PFSK-1 (cell line): ENCODE measurements at regions not wholly inside any gene's neighbourhood (a gene's known extent, or its start where the extent isn't known, plus 50 kb on each side); places are given as distances from the start of the nearest gene placed in this dataset.

Experiments used
- FOXP2 ChIP-seq: optimal IDR thresholded peaks from 2 replicates; pipeline ENCODE3; 2011; ENCODE audit warnings: borderline replicate concordance, control low read depth, inconsistent platforms; ENCODE audit not compliant: insufficient read depth; ENCODE audit errors: extremely low read length, extremely low read depth
- POLR2AphosphoS5 ChIP-seq: IDR thresholded peaks from 2 replicates; pipeline ENCODE4 v1.6.1; 2012; ENCODE audit warnings: low read depth, mild to moderate bottlenecking, control low read depth, low read length, moderate library complexity
- REST ChIP-seq, 2 experiments: IDR thresholded peaks; 2 replicates each; pipeline versions ENCODE4 v1.6.1 to v1.8.0; 2011 to 2012; ENCODE audit warnings: low read depth in 2 of 2, low read length in 2 of 2, control low read depth in 1 of 2, inconsistent platforms in 1 of 2, mild to moderate bottlenecking in 1 of 2, moderate library complexity in 1 of 2; ENCODE audit not compliant: insufficient read depth in 1 of 2
- TAF1 ChIP-seq: IDR thresholded peaks from 2 replicates; pipeline ENCODE4 v1.6.1; 2012; ENCODE audit warnings: low read length, control low read depth, borderline replicate concordance; ENCODE audit not compliant: insufficient read depth

- no peak for TF ChIP-seq REST (IDR thresholded peaks at IDR 0.05; ENCODE audit: insufficient read depth in 1 of 2, low read depth in 2 of 2, low read length in 2 of 2)
- TF ChIP-seq TAF1, result no peak
- no peak for TF ChIP-seq POLR2AphosphoS5
- no peak for TF ChIP-seq FOXP2
Measured at GRCh38 chr9:119500072-119500771, 131.0 kb upstream of the BRINP1 start.
